Endodermal cell (in vitro differentiated cells): ENCODE measurements at regions not wholly inside any gene's neighbourhood (a gene's known extent, or its start where the extent isn't known, plus 50 kb on each side); places are given as distances from the start of the nearest gene placed in this dataset.

ENCODE experiments used
- DNase-seq: peaks from one replicate; pipeline ENCODE4 v3.0.0-alpha.2; 2017
- H3K27ac ChIP-seq: 2 replicates; pipeline ENCODE4 v1.5.1; 2013; ENCODE audit warnings: mild to moderate bottlenecking, low read depth, low read length, moderate library complexity
- H3K27me3 ChIP-seq: 2 replicates; pipeline ENCODE4 v1.6.1; 2013; ENCODE audit warnings: mild to moderate bottlenecking, low read length, moderate library complexity; ENCODE audit not compliant: insufficient read depth, control insufficient read depth, poor library complexity, severe bottlenecking
- H3K36me3 ChIP-seq: 2 replicates; pipeline ENCODE4 v1.7.0; 2013; ENCODE audit warnings: mild to moderate bottlenecking, low read length, moderate library complexity; ENCODE audit not compliant: control insufficient read depth, insufficient read depth
- H3K4me1 ChIP-seq: one replicate; pipeline ENCODE4 v1.7.0; 2013; ENCODE audit warnings: low read length; ENCODE audit not compliant: control insufficient read depth, insufficient read depth
- H3K4me3 ChIP-seq: 2 replicates; pipeline ENCODE4 v1.5.1; 2013; ENCODE audit warnings: mild to moderate bottlenecking, low read length, moderate library complexity
- H3K9ac ChIP-seq: 2 replicates; pipeline ENCODE4 v1.6.1; 2013; ENCODE audit warnings: mild to moderate bottlenecking, low read length, moderate library complexity; ENCODE audit not compliant: poor library complexity, severe bottlenecking; ENCODE audit errors: extremely low read depth
- H3K9me3 ChIP-seq: 2 replicates; pipeline ENCODE4 v1.6.1; 2013; ENCODE audit warnings: mild to moderate bottlenecking, low read length, moderate library complexity; ENCODE audit not compliant: control insufficient read depth
- H3K27ac Mint-ChIP-seq: 2 replicates; pipeline ENCODE4 v1.8.0; 2020; ENCODE audit warnings: mixed read lengths
- H3K27me3 Mint-ChIP-seq: 2 replicates; pipeline ENCODE4 v1.8.0; 2021; ENCODE audit warnings: mild to moderate bottlenecking, mixed read lengths; ENCODE audit not compliant: insufficient read depth
- H3K36me3 Mint-ChIP-seq: 2 replicates; pipeline ENCODE4 v1.8.0; 2020; ENCODE audit warnings: low read depth, mixed read lengths
- H3K4me1 Mint-ChIP-seq: 2 replicates; pipeline ENCODE4 v1.8.0; 2020; ENCODE audit warnings: mixed read lengths
- H3K4me3 Mint-ChIP-seq: 2 replicates; pipeline ENCODE4 v1.8.0; 2020; ENCODE audit warnings: mild to moderate bottlenecking, moderate library complexity, mixed read lengths
- H3K9me3 Mint-ChIP-seq: 2 replicates; pipeline ENCODE4 v1.8.0; 2020; ENCODE audit warnings: mild to moderate bottlenecking, mixed read lengths
- CTCF ChIP-seq: fragments of 200-600 bp; sonication (generic); conservative IDR thresholded peaks from 2 replicates; pipeline ENCODE4 v1.5.0; 2021; ENCODE audit warnings: antibody characterized with exemption, mild to moderate bottlenecking
- WGBS, 2 experiments: methylation state at CpG; one replicate each; pipeline versions ENCODE4 v1.1.5 to v1.1.7; 2013; ENCODE audit warnings: missing lambda C conversion rate in 2 of 2, mixed read lengths in 1 of 2; ENCODE audit not compliant: insufficient coverage in 1 of 2, insufficient read length in 1 of 2; 5-methylcytosine and 5-hydroxymethylcytosine counted together

- Histone ChIP-seq H3K4me3 (no peak overlapping the region), H3K36me3 (no peaks in the 10 kb centered on the region), H3K9me3 (no peaks in the 10 kb centered on the region), H3K9ac (no peak overlapping the region), H3K27me3 (no peaks in the 10 kb centered on the region), H3K4me1 (peaks cover 3% of the 10 kb centered on the region), H3K27ac (no peak overlapping the region)
- H3K9me3 Mint-ChIP-seq: no peaks in the 10 kb centered on the region
- H3K4me1 Mint-ChIP-seq: peaks cover 26% of the 10 kb centered on the region
- no peak overlapping the region for H3K4me3 Mint-ChIP-seq
- peaks cover 20% of the 10 kb centered on the region for H3K27me3 Mint-ChIP-seq
- peak; percentile 77 for TF ChIP-seq CTCF
- H3K36me3 Mint-ChIP-seq: no peaks in the 10 kb centered on the region
- DNase-seq: peak; percentile 90
- WGBS, 2 experiments: 89 to 93% methylated on average over 5 to 6 of the region's 6 CpGs
- H3K27ac Mint-ChIP-seq: no peak overlapping the region
Observed at GRCh38 chr11:31887180-31887579, 76.1 kb upstream of the PAX6 start.

- DNase-seq: no peak
- WGBS, 2 experiments: 91% methylated on average over 3 of the region's 3 CpGs; no CpG with 5 or more reads in 1 of the 2 experiments
- H3K27ac ChIP-seq: no peak overlapping the region
Observed at GRCh38 chr11:31884080-31884479, 73.0 kb upstream of the PAX6 start.

GRCh38 chr11:31883435-31883834 is 72.3 kb upstream of the PAX6 start:
- Mint-ChIP-seq H3K9me3 (no peaks in the 10 kb centered on the region), H3K4me3 (no peak overlapping the region), H3K36me3 (no peaks in the 10 kb centered on the region), H3K27me3 (peaks cover 14% of the 10 kb centered on the region), H3K4me1 (peaks cover 22% of the 10 kb centered on the region), H3K27ac (no peak overlapping the region)
- no peak overlapping the region for H3K4me3 ChIP-seq
- peak overlapping the region; percentile 45 for H3K27ac ChIP-seq
- no peak overlapping the region for H3K9ac ChIP-seq
- WGBS, 2 experiments: 100% methylated on average over 1 of the region's 3 CpGs; no CpG with 5 or more reads in 1 of the 2 experiments
- H3K4me1 ChIP-seq: peaks cover 3% of the 10 kb centered on the region
- H3K9me3 ChIP-seq: no peaks in the 10 kb centered on the region
- no peaks in the 10 kb centered on the region for H3K36me3 ChIP-seq
- no peaks in the 10 kb centered on the region for H3K27me3 ChIP-seq
- DNase-seq: no peak
- no peak for TF ChIP-seq CTCF

More at GRCh38 chr11:31884080-31884479, 73.0 kb upstream of the PAX6 start:
- Mint-ChIP-seq H3K27ac (no peak overlapping the region), H3K36me3 (no peaks in the 10 kb centered on the region), H3K9me3 (no peaks in the 10 kb centered on the region), H3K4me1 (peaks cover 26% of the 10 kb centered on the region), H3K4me3 (no peak overlapping the region), H3K27me3 (peaks cover 17% of the 10 kb centered on the region)
- Histone ChIP-seq H3K36me3 (no peaks in the 10 kb centered on the region), H3K4me1 (peaks cover 3% of the 10 kb centered on the region), H3K9me3 (no peaks in the 10 kb centered on the region), H3K9ac (no peak overlapping the region), H3K27me3 (no peaks in the 10 kb centered on the region), H3K4me3 (no peak overlapping the region)
- no peak for TF ChIP-seq CTCF
